Muscle of arm (tissue), 1 donor: ENCODE measurements at regions not wholly inside any gene's neighbourhood (a gene's known extent, or its start where the extent isn't known, plus 50 kb on each side); places are given as distances from the start of the nearest gene placed in this dataset.

ENCODE experiments used
- DNase-seq: peaks from one replicate; pipeline ENCODE4 v3.0.0-alpha.2; 2013

- DNase-seq: no peak
These were observed 83.3 kb upstream of the PRDM11 start for GRCh38 chr11:45062974-45063635.

DNA sequence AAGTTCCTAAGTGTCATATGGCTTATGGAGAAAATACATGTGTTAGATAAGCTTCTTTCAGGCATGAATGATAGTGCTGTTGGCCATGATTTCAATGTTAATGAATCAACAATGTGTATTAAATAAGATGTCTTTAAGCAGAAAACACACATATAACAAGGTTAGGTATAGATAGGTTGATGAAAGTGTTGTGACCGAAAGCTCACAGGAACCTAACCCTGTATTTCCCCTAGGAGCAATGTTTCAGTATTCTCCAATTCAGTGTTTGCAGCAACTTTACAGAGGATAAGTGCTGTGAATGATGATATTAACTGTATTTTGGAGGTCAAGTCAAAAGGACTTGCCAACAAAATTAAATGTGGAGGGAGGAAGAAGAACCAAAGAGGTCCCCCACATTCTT lies 82.8 kb upstream of the PRDM11 start:
- no peak for DNase-seq

GRCh38 chr11:45067966-45068365 lies 78.5 kb upstream of the PRDM11 start:
- no peak for DNase-seq

DNA sequence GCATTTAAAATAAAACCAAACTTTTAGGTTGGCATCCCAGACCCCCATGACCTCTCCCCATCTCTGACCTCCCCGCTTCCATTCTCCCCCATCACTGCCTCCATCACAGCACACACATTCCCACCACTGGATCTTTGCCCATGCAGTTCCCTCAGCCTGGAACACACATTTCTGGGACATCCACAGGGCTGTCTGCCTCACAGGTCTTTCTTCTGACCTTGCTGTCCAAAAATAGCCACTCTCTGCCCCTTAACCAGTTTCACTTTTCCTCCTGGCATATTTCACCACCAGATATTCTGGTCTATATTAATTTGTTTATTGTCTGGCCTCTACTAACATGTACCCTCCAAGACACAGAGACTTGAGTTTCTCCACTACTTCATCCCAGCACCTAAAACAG lies 75.2 kb upstream of the PRDM11 start:
- no peak for DNase-seq

- DNase-seq: no peak
These were observed 72.7 kb upstream of the PRDM11 start for GRCh38 chr11:45073685-45074141.

DNA sequence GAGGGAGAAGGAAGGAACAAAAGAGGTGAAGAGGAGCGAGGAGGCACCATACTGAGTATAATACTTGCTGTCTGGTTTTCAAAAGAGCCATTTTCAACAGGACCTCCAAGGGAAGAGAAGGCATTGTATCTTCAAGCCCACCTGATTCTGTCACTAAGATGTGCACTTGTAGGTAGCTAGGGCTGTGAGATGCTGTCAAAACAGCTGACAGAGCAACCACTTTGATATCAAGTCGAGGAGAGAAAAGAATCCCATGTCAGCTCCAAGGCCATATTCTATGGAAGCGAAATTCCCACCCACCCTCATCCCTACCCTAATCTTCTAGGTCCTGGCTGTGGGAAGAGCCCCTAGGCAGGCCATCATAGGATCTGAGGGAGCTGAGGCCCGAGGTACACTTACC lies 70.9 kb upstream of the PRDM11 start:
- no peak for DNase-seq

- DNase-seq: no peak
These were observed 70.5 kb upstream of the PRDM11 start for GRCh38 chr11:45075952-45076351.

DNA sequence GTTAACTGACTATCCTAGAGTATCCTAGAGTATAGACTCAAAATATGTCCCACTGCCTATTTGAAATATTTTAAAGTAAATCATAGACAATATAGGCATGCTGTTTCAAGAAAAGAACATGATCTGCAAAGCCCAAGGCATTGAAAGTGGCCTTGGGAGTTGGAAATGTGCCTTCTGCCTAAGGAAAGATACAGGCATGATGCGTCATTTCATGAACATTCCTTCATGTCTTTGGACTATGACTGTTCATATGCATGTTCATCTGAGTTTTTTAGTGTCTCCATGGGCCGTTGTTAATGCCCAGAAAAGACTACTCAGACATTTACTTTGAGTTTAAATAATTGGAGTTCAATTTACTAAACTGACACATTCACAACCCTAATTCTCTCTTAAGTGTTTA lies 69.7 kb upstream of the PRDM11 start:
- no peak for DNase-seq

- no peak for DNase-seq
These were observed 68.0 kb upstream of the PRDM11 start for GRCh38 chr11:45078236-45079074.

DNA sequence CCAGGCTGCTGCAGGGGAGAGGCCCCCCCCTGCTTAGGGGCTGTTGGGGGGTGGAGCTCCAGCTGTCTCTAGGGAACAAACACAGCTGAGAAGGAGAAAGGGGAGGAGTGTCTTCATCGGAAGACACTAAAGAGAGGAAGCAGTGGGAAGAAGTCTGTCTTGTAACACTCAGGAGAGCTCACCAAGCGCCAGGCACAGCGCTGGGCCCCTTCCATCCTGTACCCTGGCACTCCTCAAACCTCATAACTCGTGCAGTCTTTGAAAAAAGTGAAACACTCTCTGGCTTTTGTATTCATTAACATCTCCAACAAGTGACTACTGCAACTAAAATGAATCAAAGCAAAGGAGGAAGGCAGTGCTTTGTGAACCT lies 67.4 kb upstream of the PRDM11 start:
- no peak for DNase-seq

- no peak for DNase-seq
These were observed 66.9 kb upstream of the PRDM11 start for GRCh38 chr11:45079567-45079942.

DNA sequence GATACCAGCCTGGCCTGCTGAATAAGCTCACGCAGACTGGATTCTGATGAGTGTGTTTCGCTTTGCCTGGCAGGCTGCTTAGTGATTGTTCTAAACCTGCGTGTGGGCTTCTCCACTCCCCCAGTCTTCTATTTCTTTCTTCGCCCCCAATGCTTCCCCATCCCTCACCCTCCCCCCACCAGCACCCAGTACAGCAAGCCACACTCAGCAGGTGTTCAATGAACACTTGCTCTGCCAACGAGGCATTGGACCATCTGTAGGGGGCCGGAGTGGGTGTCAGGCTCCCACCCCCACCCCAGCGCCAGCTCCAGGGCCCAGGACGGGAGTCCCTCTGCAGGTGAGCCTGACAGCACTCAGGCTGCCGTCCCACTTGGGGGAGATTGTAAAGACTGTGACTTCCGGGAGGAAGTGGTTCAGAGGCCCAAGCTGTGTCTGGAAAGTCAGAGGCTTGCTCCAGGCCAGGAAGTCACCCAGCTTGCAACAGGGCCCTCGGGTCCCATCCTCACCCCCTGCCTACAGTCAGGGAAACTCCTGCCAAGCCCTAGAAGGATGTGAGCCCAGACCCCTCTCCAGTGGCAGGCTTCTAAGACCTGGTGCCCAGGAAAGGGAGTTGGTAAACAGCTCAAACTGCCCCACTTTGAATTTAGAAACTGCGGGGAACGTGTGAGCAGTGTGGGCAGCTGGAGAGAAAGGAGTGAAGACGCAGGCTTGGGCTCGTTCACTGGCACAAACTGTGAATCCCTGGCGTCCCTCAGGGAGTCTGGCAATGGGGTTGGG lies 66.3 kb upstream of the PRDM11 start:
- DNase-seq: no peak

GRCh38 chr11:45082744-45083543 lies 63.5 kb upstream of the PRDM11 start:
- DNase-seq: no peak

GRCh38 chr11:45083544-45084087 lies 62.8 kb upstream of the PRDM11 start:
- DNase-seq: no peak

DNA sequence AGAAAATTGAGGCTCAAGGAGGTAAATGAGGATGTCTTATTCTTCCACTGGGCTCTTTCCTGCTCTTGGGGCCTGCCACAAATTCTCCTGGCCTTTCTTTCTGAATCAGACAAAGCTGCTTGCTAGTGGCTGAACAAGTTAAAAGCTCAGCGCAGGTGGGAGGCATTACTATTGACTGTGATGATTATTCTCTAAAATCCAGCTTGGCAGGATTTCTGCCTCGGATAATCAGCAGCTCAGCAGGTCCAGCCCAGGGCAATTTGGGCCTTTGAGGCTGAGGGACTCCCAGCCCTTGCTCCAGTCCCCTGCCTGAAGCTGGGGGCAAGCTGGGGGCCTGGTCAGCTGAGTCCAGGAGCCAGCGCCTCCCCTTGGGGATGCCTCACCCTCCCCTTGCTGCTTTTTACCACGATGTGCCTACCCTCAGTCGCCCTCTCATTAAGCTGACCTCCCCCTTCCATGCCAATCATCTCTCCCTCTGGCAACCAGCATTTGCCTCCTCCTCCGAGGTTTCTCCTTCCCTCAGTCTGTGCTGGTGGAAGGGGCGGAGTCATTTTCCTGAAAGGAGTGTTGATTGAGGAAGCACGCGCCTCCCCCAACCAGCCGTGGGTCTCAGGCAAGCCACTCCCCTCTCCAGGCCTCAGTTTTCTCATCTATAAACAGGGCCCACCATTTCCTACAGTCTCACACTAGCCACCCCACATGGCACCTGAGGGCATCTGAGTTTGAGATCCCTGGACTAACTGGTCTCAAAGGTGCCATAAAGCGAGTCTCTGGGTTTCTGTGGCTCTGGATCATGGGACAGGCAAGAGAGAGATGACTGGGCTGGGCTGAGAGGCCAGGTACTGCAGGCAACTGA lies 60.6 kb upstream of the PRDM11 start:
- DNase-seq: no peak

DNA sequence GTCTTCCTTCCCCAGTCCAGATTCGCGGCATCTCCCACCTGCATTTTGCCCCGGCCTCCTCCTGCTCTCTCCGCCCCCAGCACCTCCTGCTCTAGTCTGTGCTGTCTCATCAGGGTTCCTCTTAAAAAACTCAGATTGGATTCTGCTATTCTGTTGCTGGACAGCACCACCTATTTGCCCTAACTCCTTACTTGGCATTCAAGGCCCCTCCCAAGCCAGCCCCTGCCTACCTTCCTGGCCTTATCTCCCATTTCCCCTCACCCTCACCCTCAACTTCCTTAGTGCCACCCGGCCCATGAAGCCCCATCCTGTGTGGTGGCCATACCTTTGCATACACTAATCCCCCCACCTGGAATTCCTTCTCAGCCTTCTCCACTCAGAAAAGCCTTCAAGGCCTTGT lies 59.9 kb upstream of the PRDM11 start:
- DNase-seq: no peak

DNA sequence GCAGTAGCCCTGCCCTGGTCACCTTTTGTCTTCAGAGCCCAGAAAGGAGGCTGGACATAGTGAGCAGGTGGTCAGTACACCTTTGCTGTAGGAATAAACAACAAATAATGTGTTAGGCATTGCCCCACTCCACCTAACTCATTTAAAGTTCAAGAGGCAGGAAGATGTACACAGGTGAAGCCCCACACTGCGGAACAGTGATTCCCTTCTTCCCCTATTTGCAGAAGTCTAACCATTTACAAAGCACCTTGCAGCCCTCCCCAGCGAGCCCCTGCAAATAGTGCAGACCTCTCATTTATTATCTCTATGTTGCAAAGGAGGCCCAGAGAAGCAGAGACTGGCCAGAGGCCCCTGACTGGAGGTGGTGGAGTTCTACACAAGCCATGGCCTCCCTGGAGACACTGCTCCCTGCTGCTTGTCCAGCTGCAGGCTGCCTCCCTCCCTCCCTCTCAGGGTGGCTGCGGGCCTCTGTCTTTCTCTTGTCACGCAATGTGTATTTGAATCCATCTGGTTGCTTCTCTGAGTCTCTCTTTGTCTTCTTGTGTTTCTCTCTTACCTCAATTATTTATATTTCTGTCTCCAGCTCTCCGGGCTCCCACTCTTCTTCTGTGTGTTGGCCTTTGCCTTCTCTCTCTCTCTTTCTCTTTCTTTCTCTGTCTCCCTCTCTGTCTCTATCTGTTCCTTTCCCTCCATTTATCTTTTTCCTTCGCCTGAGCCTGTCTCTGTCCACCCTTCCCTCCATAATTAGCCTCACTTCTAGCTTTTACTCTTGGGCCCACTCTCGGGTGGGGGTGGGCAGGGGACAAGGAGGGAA lies 59.1 kb upstream of the PRDM11 start:
- no peak for DNase-seq

DNA sequence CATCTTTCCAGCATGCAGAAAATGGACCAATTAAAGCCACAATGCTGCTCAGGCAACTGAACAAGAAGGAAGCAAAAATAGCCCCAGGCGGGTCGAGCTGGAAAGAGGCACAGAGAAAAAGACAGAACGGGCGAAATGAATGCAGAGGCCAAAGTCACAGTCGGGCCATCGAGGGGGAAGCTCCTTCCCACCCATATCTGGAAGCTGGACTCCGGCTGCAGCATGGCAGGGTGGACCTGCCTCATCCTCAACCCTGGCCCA lies 58.6 kb upstream of the PRDM11 start:
- no peak for DNase-seq

GRCh38 chr11:45089251-45089650 lies 57.2 kb upstream of the PRDM11 start:
- DNase-seq: peak; percentile 81
